ENCODE measurements at regions not wholly inside any gene's neighbourhood (a gene's known extent, or its start where the extent isn't known, plus 50 kb on each side); places are given as distances from the start of the nearest gene placed in this dataset.

GRCh38 chr2:12604341-12604740 is 112.4 kb upstream of the TRIB2 start:
- Histone ChIP-seq H3K36me3 (replicated peaks in 1 of 2; ENCODE audit: control extremely low read depth in 1 of 2, control insufficient read depth in 1 of 2, extremely low read depth in 1 of 2, insufficient read depth in 2 of 2, low read length in 1 of 2) (no peaks in the 10 kb centered on the region), H4K20me1 (ENCODE audit: control insufficient read depth, insufficient read depth, low read length, poor library complexity, severe bottlenecking) (no peaks in the 10 kb centered on the region), H3K27me3 (replicated peaks in 1 of 4; ENCODE audit: control extremely low read depth in 1 of 4, control insufficient read depth in 3 of 4, insufficient read depth in 4 of 4, low read length in 3 of 4) (peaks cover 0 to 10% (median 2%) of the 10 kb centered on the region in 4 experiments), H3K4me1 (ENCODE audit: control insufficient read depth in 2 of 2, insufficient read depth in 2 of 2, low read length in 2 of 2) (no peaks in the 10 kb centered on the region), H2AFZ (ENCODE audit: insufficient read depth, low read depth, low read length, poor library complexity, severe bottlenecking) (no peak overlapping the region), H3K9ac (ENCODE audit: low read length) (no peak overlapping the region), H3K4me2 (replicated peaks; ENCODE audit: low read depth, low read length, poor library complexity, severe bottlenecking) (no peak overlapping the region), H3K27ac (ENCODE audit: low read length in 2 of 2) (no peak overlapping the region), H3K79me2 (ENCODE audit: control insufficient read depth, insufficient read depth, low read length) (no peaks in the 10 kb centered on the region), H3K4me3 (ENCODE audit: control extremely low read depth in 1 of 5, extremely low read depth in 1 of 5, insufficient read depth in 1 of 5, low read depth in 2 of 5, low read length in 4 of 5) (no peak overlapping the region), H3K9me3 (ENCODE audit: control extremely low read depth in 1 of 3, control insufficient read depth in 2 of 3, insufficient read depth in 1 of 3, low read length in 2 of 3) (peaks cover 0 to 1% (median 0%) of the 10 kb centered on the region in 3 donors)
- ChIA-PET CTCF (no interaction called here), POLR2A (no interaction called here)
- ATAC-seq (ENCODE audit: low read depth), result no peak
- 100% methylated on average over 1 of the region's 2 CpGs for WGBS (ENCODE audit: insufficient coverage)
- no peak for DNase-seq
- intact Hi-C loops (cut with micrococcal nuclease), result no loop called here
- Mint-ChIP-seq H3K4me3 (no peak overlapping the region), H3K4me1 (peaks cover 3% of the 10 kb centered on the region), H3K27me3 (peaks cover 24% of the 10 kb centered on the region), H3K9me3 (ENCODE audit: insufficient read depth) (no peaks in the 10 kb centered on the region), H3K27ac (no peak overlapping the region)
- TF ChIP-seq, protein P1, sequence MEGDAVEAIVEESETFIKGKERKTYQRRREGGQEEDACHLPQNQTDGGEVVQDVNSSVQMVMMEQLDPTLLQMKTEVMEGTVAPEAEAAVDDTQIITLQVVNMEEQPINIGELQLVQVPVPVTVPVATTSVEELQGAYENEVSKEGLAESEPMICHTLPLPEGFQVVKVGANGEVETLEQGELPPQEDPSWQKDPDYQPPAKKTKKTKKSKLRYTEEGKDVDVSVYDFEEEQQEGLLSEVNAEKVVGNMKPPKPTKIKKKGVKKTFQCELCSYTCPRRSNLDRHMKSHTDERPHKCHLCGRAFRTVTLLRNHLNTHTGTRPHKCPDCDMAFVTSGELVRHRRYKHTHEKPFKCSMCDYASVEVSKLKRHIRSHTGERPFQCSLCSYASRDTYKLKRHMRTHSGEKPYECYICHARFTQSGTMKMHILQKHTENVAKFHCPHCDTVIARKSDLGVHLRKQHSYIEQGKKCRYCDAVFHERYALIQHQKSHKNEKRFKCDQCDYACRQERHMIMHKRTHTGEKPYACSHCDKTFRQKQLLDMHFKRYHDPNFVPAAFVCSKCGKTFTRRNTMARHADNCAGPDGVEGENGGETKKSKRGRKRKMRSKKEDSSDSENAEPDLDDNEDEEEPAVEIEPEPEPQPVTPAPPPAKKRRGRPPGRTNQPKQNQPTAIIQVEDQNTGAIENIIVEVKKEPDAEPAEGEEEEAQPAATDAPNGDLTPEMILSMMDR (IDR thresholded peaks at IDR 0.05), result no peak
- no peak for TF ChIP-seq EZH2 (IDR thresholded peaks at IDR 0.05; ENCODE audit: borderline replicate concordance, insufficient read depth, low read depth, low read length, poor library complexity, severe bottlenecking)

DNA sequence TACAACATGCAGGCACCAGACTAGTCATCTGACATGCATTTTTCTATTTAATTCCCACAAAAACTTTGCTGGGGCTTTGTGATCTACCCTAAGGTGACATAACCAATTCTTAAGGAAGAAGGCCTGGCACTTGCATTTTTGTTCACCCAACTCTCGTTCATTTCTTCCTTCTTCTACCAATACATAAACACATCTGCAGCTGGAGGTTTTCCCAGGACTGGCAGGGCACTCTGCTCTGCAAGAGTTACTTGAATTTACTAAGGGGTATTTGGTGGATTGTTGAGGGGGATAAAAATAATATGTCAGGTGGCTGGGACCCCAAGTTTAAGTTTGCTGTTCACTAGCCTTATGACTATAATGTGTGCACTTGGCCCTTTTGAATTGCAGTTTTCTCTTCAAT is 111.4 kb upstream of the TRIB2 start:
- ATAC-seq (ENCODE audit: low read depth) (no peak), DNase-seq (no peak)
- H3K36me3 ChIP-seq (replicated peaks in 1 of 2; ENCODE audit: control extremely low read depth in 1 of 2, control insufficient read depth in 1 of 2, extremely low read depth in 1 of 2, insufficient read depth in 2 of 2, low read length in 1 of 2), result no peaks in the 10 kb centered on the region
- no peak overlapping the region for H3K4me3 ChIP-seq (ENCODE audit: control extremely low read depth in 1 of 5, extremely low read depth in 1 of 5, insufficient read depth in 1 of 5, low read depth in 2 of 5, low read length in 4 of 5)
- intact Hi-C loops (cut with micrococcal nuclease), result no loop called here
- Mint-ChIP-seq H3K4me3 (no peak overlapping the region), H3K9me3 (ENCODE audit: insufficient read depth) (no peaks in the 10 kb centered on the region), H3K27me3 (peaks cover 24% of the 10 kb centered on the region), H3K27ac (no peak overlapping the region), H3K4me1 (peaks cover 3% of the 10 kb centered on the region)
- no CpG with 5 or more reads among the region's 1 CpG for WGBS (ENCODE audit: insufficient coverage)
- no peaks in the 10 kb centered on the region for H3K4me1 ChIP-seq (ENCODE audit: control insufficient read depth in 2 of 2, insufficient read depth in 2 of 2, low read length in 2 of 2)
- peaks cover 0 to 10% (median 2%) of the 10 kb centered on the region in 4 experiments for H3K27me3 ChIP-seq (replicated peaks in 1 of 4; ENCODE audit: control extremely low read depth in 1 of 4, control insufficient read depth in 3 of 4, insufficient read depth in 4 of 4, low read length in 3 of 4)
- no peak for TF ChIP-seq EZH2 (IDR thresholded peaks at IDR 0.05; ENCODE audit: borderline replicate concordance, insufficient read depth, low read depth, low read length, poor library complexity, severe bottlenecking)
- TF ChIP-seq, protein P1 (IDR thresholded peaks at IDR 0.05), result no peak
- CTCF ChIA-PET, result no interaction called here
- peaks cover 2 to 7% (median 3%) of the 10 kb centered on the region in 3 donors for H3K9me3 ChIP-seq (ENCODE audit: control extremely low read depth in 1 of 3, control insufficient read depth in 2 of 3, insufficient read depth in 1 of 3, low read length in 2 of 3)
- H4K20me1 ChIP-seq (ENCODE audit: control insufficient read depth, insufficient read depth, low read length, poor library complexity, severe bottlenecking), result no peaks in the 10 kb centered on the region
- POLR2A ChIA-PET, result no interaction called here
- no peak overlapping the region for H3K27ac ChIP-seq (ENCODE audit: low read length in 2 of 2)
- no peak overlapping the region for H3K4me2 ChIP-seq (replicated peaks; ENCODE audit: low read depth, low read length, poor library complexity, severe bottlenecking)
- no peak overlapping the region for H2AFZ ChIP-seq (ENCODE audit: insufficient read depth, low read depth, low read length, poor library complexity, severe bottlenecking)
- H3K79me2 ChIP-seq (ENCODE audit: control insufficient read depth, insufficient read depth, low read length), result no peaks in the 10 kb centered on the region
- no peak overlapping the region for H3K9ac ChIP-seq (ENCODE audit: low read length)

Data from B cell (primary cell).